IMR-90 (cell line): ENCODE measurements at regions not wholly inside any gene's neighbourhood (a gene's known extent, or its start where the extent isn't known, plus 50 kb on each side); places are given as distances from the start of the nearest gene placed in this dataset.

Experiments used
- RFX5 ChIP-seq: IDR thresholded peaks from 2 replicates; pipeline ENCODE4 v1.8.0; 2012; ENCODE audit warnings: low read depth, mild to moderate bottlenecking, low read length, moderate library complexity
- TF ChIP-seq, protein P1 (sequence below): conservative IDR thresholded peaks from 2 replicates; pipeline ENCODE4 v1.5.1; 2012; ENCODE audit warnings: mild to moderate bottlenecking, low read depth, low read length, improper control_type of control experiment

DNA sequence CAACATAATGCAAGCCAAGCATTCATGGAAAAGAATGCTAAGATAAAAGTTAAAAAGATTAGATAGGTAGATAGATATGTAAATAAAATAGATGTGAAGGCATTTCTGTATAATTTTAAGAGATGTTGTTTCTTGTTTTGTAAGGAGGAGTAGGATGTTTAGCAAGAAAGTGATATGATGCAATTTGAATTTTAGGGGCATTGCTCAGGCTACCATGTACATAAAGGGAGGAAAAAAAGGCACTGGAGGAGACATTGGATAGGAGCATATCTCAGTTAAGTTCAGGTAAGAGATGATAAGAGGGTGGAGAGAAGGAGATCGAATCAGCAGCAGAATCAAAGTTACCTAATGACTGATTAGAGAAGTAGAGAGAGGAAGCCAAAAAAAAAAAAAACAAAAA, 194.7 kb downstream of the TENT5A start:
- TF ChIP-seq, protein P1, sequence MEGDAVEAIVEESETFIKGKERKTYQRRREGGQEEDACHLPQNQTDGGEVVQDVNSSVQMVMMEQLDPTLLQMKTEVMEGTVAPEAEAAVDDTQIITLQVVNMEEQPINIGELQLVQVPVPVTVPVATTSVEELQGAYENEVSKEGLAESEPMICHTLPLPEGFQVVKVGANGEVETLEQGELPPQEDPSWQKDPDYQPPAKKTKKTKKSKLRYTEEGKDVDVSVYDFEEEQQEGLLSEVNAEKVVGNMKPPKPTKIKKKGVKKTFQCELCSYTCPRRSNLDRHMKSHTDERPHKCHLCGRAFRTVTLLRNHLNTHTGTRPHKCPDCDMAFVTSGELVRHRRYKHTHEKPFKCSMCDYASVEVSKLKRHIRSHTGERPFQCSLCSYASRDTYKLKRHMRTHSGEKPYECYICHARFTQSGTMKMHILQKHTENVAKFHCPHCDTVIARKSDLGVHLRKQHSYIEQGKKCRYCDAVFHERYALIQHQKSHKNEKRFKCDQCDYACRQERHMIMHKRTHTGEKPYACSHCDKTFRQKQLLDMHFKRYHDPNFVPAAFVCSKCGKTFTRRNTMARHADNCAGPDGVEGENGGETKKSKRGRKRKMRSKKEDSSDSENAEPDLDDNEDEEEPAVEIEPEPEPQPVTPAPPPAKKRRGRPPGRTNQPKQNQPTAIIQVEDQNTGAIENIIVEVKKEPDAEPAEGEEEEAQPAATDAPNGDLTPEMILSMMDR: no peak
- TF ChIP-seq RFX5: no peak
